ENCODE measurements at regions not wholly inside any gene's neighbourhood (a gene's known extent, or its start where the extent isn't known, plus 50 kb on each side); places are given as distances from the start of the nearest gene placed in this dataset.

DNA sequence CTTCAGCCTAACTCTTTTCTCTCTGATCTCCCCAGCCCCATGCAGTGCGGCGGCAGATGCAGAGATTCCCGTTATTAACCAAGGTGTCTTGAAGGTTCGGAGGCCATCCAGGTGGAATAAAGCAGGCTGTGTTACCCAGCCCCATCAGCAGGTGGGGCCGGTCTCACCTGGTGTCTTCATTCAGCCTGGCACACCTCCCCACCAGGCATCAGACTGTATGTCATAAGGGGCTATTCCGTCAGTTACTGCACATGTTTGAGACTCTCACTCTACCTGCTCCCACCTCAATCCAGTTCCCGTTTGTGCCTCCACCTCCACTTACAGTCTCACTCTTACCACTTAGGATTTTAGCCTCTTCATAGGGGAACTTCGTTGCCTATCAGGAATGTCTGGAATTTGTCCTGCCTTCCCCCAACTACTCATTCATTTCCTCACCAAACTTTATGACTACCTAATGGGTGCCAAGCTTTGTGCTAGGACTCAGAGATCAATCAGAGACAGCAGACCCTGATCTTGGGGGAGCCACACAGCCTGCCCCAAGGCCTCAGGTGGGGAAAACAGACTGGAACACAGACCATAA is 170.2 kb downstream of the PLPP3 start:
- TF ChIP-seq, protein P1, sequence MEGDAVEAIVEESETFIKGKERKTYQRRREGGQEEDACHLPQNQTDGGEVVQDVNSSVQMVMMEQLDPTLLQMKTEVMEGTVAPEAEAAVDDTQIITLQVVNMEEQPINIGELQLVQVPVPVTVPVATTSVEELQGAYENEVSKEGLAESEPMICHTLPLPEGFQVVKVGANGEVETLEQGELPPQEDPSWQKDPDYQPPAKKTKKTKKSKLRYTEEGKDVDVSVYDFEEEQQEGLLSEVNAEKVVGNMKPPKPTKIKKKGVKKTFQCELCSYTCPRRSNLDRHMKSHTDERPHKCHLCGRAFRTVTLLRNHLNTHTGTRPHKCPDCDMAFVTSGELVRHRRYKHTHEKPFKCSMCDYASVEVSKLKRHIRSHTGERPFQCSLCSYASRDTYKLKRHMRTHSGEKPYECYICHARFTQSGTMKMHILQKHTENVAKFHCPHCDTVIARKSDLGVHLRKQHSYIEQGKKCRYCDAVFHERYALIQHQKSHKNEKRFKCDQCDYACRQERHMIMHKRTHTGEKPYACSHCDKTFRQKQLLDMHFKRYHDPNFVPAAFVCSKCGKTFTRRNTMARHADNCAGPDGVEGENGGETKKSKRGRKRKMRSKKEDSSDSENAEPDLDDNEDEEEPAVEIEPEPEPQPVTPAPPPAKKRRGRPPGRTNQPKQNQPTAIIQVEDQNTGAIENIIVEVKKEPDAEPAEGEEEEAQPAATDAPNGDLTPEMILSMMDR (conservative IDR thresholded peaks at IDR 0.05; ENCODE audit: low read depth, low read length), result peak; percentile 81
- no peak for TF ChIP-seq EZH2phosphoT487 (IDR thresholded peaks at IDR 0.05; ENCODE audit: borderline replicate concordance, low read length)
- BruUV-seq (replicated peaks), result no TSS peak
- CTCF ChIA-PET, result no interaction called here
- H3K36me3 ChIP-seq (ENCODE audit: low read depth, low read length), result no peaks in the 10 kb centered on the region
- no peak overlapping the region for H3K4me2 ChIP-seq (ENCODE audit: low read length)
- H4K20me1 ChIP-seq (ENCODE audit: low read length), result no peaks in the 10 kb centered on the region
- H3K4me1 ChIP-seq (ENCODE audit: insufficient read depth, low read length), result peaks cover 13% of the 10 kb centered on the region
- no peak overlapping the region for H2AFZ ChIP-seq (ENCODE audit: low read length)
- DNase-seq (peak; percentile 58), ATAC-seq (peak; percentile 33; the same call in 1 of the 2 replicates)
- POLR2A ChIA-PET (ENCODE audit: unreplicated experiment), result no interaction called here
- intact Hi-C loops (cut with micrococcal nuclease), result no loop called here
- no peak overlapping the region for H3K4me3 ChIP-seq (ENCODE audit: low read length)
- no peaks in the 10 kb centered on the region for H3K9me2 ChIP-seq (replicated peaks; ENCODE audit: low read length)
- no peak overlapping the region for H3K9ac ChIP-seq (ENCODE audit: low read length)
- H3K9me3 ChIP-seq (ENCODE audit: low read length), result no peaks in the 10 kb centered on the region
- H3K27ac ChIP-seq (ENCODE audit: low read length), result no peak overlapping the region
- H3K27me3 ChIP-seq (ENCODE audit: low read length), result no peaks in the 10 kb centered on the region
- no peaks in the 10 kb centered on the region for H3F3A ChIP-seq (ENCODE audit: low read length, unreplicated experiment)
- H3K79me2 ChIP-seq (ENCODE audit: low read length), result no peaks in the 10 kb centered on the region

DNA sequence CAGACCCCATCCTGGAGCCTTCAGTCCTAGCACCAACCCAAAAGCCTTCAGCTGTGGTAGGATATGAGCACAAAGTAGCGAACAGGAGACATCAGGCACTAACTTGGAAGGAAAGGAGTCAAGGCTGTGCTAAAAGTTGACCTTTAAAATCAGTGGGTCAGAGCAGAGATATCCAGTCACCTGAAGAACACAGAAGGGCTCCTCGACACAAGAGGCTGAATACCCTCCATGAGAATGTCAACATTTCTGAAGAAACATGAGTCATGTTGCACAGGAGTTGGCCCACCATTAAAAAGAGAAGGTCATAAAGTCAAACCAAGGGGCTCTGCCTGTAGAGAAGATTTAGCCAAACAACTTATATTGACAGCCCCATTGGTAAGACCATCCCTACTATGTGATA is 172.5 kb downstream of the PLPP3 start:
- Histone ChIP-seq H3K79me2 (ENCODE audit: low read length) (no peaks in the 10 kb centered on the region), H3K4me2 (ENCODE audit: low read length) (no peak overlapping the region), H3K4me3 (ENCODE audit: low read length) (no peak overlapping the region), H3K9me2 (replicated peaks; ENCODE audit: low read length) (no peaks in the 10 kb centered on the region), H4K20me1 (ENCODE audit: low read length) (no peaks in the 10 kb centered on the region), H3F3A (ENCODE audit: low read length, unreplicated experiment) (no peaks in the 10 kb centered on the region), H3K4me1 (ENCODE audit: insufficient read depth, low read length) (peaks cover 5% of the 10 kb centered on the region), H2AFZ (ENCODE audit: low read length) (no peak overlapping the region), H3K27ac (ENCODE audit: low read length) (no peak overlapping the region), H3K27me3 (ENCODE audit: low read length) (no peaks in the 10 kb centered on the region), H3K9ac (ENCODE audit: low read length) (no peak overlapping the region), H3K9me3 (ENCODE audit: low read length) (no peaks in the 10 kb centered on the region), H3K36me3 (ENCODE audit: low read depth, low read length) (no peaks in the 10 kb centered on the region)
- TF ChIP-seq, protein P1 (conservative IDR thresholded peaks at IDR 0.05; ENCODE audit: low read depth, low read length), result no peak
- TF ChIP-seq EZH2phosphoT487 (IDR thresholded peaks at IDR 0.05; ENCODE audit: borderline replicate concordance, low read length) (no peak), EZH2 (IDR thresholded peaks at IDR 0.05; ENCODE audit: low read length, unreplicated experiment) (no peak)
- DNase-seq (no peak), ATAC-seq (no peak)
- BruUV-seq (replicated peaks), result no TSS peak
- ChIA-PET CTCF (no interaction called here), POLR2A (ENCODE audit: unreplicated experiment) (no interaction called here)
- intact Hi-C loops (cut with micrococcal nuclease), result no loop called here

DNA sequence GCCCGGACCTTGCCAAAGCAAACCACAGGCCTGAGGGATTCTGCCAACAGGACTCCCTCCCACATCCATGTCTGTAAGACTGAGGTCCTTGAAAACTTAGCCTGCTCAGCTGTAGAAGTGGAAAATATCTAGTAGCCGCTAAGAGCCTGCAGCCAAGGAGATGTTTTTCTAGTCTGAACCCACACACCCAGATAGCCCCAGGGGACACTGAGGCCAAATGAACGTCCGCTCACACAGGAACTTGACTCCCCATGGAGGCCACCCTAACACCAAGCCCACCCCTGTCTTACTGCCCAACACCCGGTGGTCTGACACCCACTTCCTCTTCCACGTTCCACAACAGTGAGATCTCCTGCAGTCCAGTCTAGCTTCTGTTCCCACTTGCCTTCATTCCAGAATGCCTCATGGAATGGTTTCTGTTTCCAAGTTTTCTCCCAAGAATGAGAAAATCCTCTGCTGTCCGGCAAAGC is 174.8 kb downstream of the PLPP3 start:
- H3K9me3 ChIP-seq (ENCODE audit: low read length), result no peaks in the 10 kb centered on the region
- CTCF ChIA-PET, result no interaction called here
- no peak for TF ChIP-seq EZH2phosphoT487 (IDR thresholded peaks at IDR 0.05; ENCODE audit: borderline replicate concordance, low read length)
- H4K20me1 ChIP-seq (ENCODE audit: low read length), result no peaks in the 10 kb centered on the region
- H3K27ac ChIP-seq (ENCODE audit: low read length), result no peak overlapping the region
- ATAC-seq, result no peak
- no peaks in the 10 kb centered on the region for H3K27me3 ChIP-seq (ENCODE audit: low read length)
- BruUV-seq (replicated peaks), result no TSS peak
- no peaks in the 10 kb centered on the region for H3K79me2 ChIP-seq (ENCODE audit: low read length)
- no peak overlapping the region for H3K9ac ChIP-seq (ENCODE audit: low read length)
- intact Hi-C loops (cut with micrococcal nuclease), result no loop called here
- H3K4me3 ChIP-seq (ENCODE audit: low read length), result no peak overlapping the region
- peaks cover 5% of the 10 kb centered on the region for H3K4me1 ChIP-seq (ENCODE audit: insufficient read depth, low read length)
- H3F3A ChIP-seq (ENCODE audit: low read length, unreplicated experiment), result no peaks in the 10 kb centered on the region
- H3K4me2 ChIP-seq (ENCODE audit: low read length), result no peak overlapping the region
- no peak overlapping the region for H2AFZ ChIP-seq (ENCODE audit: low read length)
- POLR2A ChIA-PET (ENCODE audit: unreplicated experiment), result no interaction called here
- no peak for DNase-seq
- no peaks in the 10 kb centered on the region for H3K9me2 ChIP-seq (replicated peaks; ENCODE audit: low read length)
- H3K36me3 ChIP-seq (ENCODE audit: low read depth, low read length), result no peaks in the 10 kb centered on the region
